ENCODE measurements at regions not wholly inside any gene's neighbourhood (a gene's known extent, or its start where the extent isn't known, plus 50 kb on each side); places are given as distances from the start of the nearest gene placed in this dataset.

- no peak for TF ChIP-seq CHD7 (IDR thresholded peaks at IDR 0.05; ENCODE audit: insufficient replicate concordance, low read length)
- TF ChIP-seq GTF2F1 (IDR thresholded peaks at IDR 0.05; ENCODE audit: borderline replicate concordance, low read depth, low read length): no peak
- no peak for TF ChIP-seq HDAC2 (IDR thresholded peaks at IDR 0.05; ENCODE audit: borderline replicate concordance in 1 of 2, low read depth in 2 of 2, low read length in 2 of 2)
- peak; percentile 61; the same call in 1 of the 2 replicates for TF ChIP-seq ATF2 (IDR thresholded peaks at IDR 0.05; ENCODE audit: low read length)
- no peak for TF ChIP-seq CHD2 (IDR thresholded peaks at IDR 0.05; ENCODE audit: low read length)
Observed at GRCh38 chr11:8328848-8329330, 65.2 kb upstream of the LMO1 start (continued).

Measured in H1 (cell line).